Heart left ventricle (tissue), 16 donors: ENCODE measurements at regions not wholly inside any gene's neighbourhood (a gene's known extent, or its start where the extent isn't known, plus 50 kb on each side); places are given as distances from the start of the nearest gene placed in this dataset.

ENCODE experiments used
- ATAC-seq, 4 donors: fragments of 200-7000 bp; cut with Tn5 transposase; one replicate each; pipeline ENCODE4 v1.9.1; 2020 to 2022; ENCODE audit warnings: moderate library complexity in 4 of 4, mild to moderate bottlenecking in 3 of 4, moderate number of reproducible peaks in 1 of 4
- DNase-seq, 5 donors: peaks; one replicate each; pipeline ENCODE4 v3.0.0-alpha.2; 2020
- H3K27ac ChIP-seq, 12 donors: fragments of 200-600 bp; sonication (generic) in 4 of 12; one replicate each; pipeline versions ENCODE4 v1.5.0 to v1.8.0; 2016 to 2022; ENCODE audit warnings: mild to moderate bottlenecking in 2 of 12
- H3K27me3 ChIP-seq, 9 donors: fragments of 200-600 bp; sonication (generic) in 2 of 9; one replicate each; pipeline versions ENCODE4 v1.5.1 to v1.8.0; 2016 to 2022; ENCODE audit warnings: mild to moderate bottlenecking in 3 of 9
- H3K36me3 ChIP-seq, 9 donors: fragments of 200-600 bp; sonication (generic) in 2 of 9; one replicate each; pipeline versions ENCODE4 v1.5.0 to v1.8.0; 2018 to 2022; ENCODE audit warnings: mild to moderate bottlenecking in 2 of 9
- H3K4me1 ChIP-seq, 12 donors: fragments of 200-600 bp; sonication (generic) in 4 of 12; one replicate each; pipeline versions ENCODE4 v1.5.0 to v1.8.0; 2016 to 2022; ENCODE audit warnings: mild to moderate bottlenecking in 3 of 12
- H3K4me3 ChIP-seq, 12 donors: fragments of 200-600 bp; sonication (generic) in 4 of 12; one replicate each; pipeline versions ENCODE4 v1.5.0 to v1.8.0; 2017 to 2022; ENCODE audit warnings: mild to moderate bottlenecking in 9 of 12, moderate library complexity in 4 of 12
- H3K9me3 ChIP-seq, 12 donors: fragments of 200-600 bp; sonication (generic) in 4 of 12; one replicate each; pipeline versions ENCODE4 v1.5.0 to v1.8.0; 2016 to 2022; ENCODE audit warnings: mild to moderate bottlenecking in 1 of 12
- CTCF ChIP-seq, 12 donors: fragments of 200-600 bp; sonication (generic) in 4 of 12; IDR thresholded peaks; one replicate each; pipeline versions ENCODE4 v1.5.0 to v1.8.0; 2018 to 2022; ENCODE audit warnings: antibody characterized with exemption in 12 of 12, mild to moderate bottlenecking in 5 of 12
- POLR2A ChIP-seq, 2 donors: fragments of 450-650 bp; IDR thresholded peaks; one replicate each; pipeline ENCODE4 v1.6.1; 2017; ENCODE audit warnings: antibody characterized with exemption in 2 of 2, mild to moderate bottlenecking in 2 of 2, moderate library complexity in 2 of 2
- WGBS, 4 donors: extraction: QIAGEN DNeasy Blood & Tissue Kit in 2 of 4; methylation state at CpG; one replicate each; pipeline versions ENCODE4 v1.1.5 to v1.1.7; 2013 to 2018; 5-methylcytosine and 5-hydroxymethylcytosine counted together
- intact Hi-C, 10 donors: fragments of 100-400 bp; cut with DNase I; formaldehyde crosslinking; loops; one replicate each; pipeline versions ENCODE4 v1.11.1 to v1.14.2; 2022
- donor health status: ischemic (EF 13 %, LVEDD 7.1; RV severe dilation, severe dysfunction).
- donor health status: healthy with polysubstance abuse.
- donor health status: DM: no; HTN: yes; CAD: no.
- donor health status: DM: no; HTN: no; CAD: no.
- donor health status: ischemic (EF 25% LVEDD 6.9; RV normal size, moderate dysfunction).
- donor health status: ischemic (EF 25% LVEDD 5.7; RV mildly dilated, moderate dysfunction).
- donor health status: healthy.
- donor health status: DM: yes; HTN: yes; CAD: no.
- donor health status: ischemic (EF 35%, LVEDD 5.7; RV mildly dilated, moderate dysfunction).
- donor health status: nonischemic (EF 11% LVEDD 7.7; RV severe dilation, severe dysfunction).
- donor health status: DM: yes; HTN: yes; CAD: no.
- donor health status: PGD.
- donor health status: ischemic (EF 29% LVEDD 5.4; RV normal size, mild dysfunction).
- donor health status: nonischemic (EF 23%, LVEDD 6.1; RV moderate dilation, normal function).

GRCh38 chr5:163383754-163384153, 53.6 kb upstream of the CCNG1 start:
- TF ChIP-seq CTCF (IDR thresholded peaks at IDR 0.05) (no peak), POLR2A (IDR thresholded peaks at IDR 0.05) (no peak)
- no peaks in the 10 kb centered on the region for H3K27me3 ChIP-seq
- ATAC-seq (no peak), DNase-seq (no peak)
- no peak overlapping the region for H3K4me3 ChIP-seq
- WGBS, 4 donors, result 81 to 92% (median 87%) methylated on average over 3 of the region's 3 CpGs
- H3K9me3 ChIP-seq, result no peaks in the 10 kb centered on the region
- intact Hi-C loops, result no loop called here
- no peaks in the 10 kb centered on the region for H3K36me3 ChIP-seq
- H3K4me1 ChIP-seq, result peaks cover 0 to 8% (median 0%) of the 10 kb centered on the region in 12 donors
- H3K27ac ChIP-seq, result no peak overlapping the region

GRCh38 chr5:163384669-163385068, 52.7 kb upstream of the CCNG1 start:
- H3K27me3 ChIP-seq, result no peaks in the 10 kb centered on the region
- TF ChIP-seq POLR2A (IDR thresholded peaks at IDR 0.05) (no peak), CTCF (IDR thresholded peaks at IDR 0.05) (no peak)
- no peak for ATAC-seq
- H3K4me1 ChIP-seq, result peaks cover 0 to 8% (median 0%) of the 10 kb centered on the region in 12 donors
- no peak overlapping the region for H3K27ac ChIP-seq
- H3K9me3 ChIP-seq, result peaks cover 0 to 7% (median 0%) of the 10 kb centered on the region in 12 donors
- 65 to 74% (median 68%) methylated on average over 4 of the region's 4 CpGs for WGBS, 4 donors
- DNase-seq, result no peak
- H3K4me3 ChIP-seq, result no peak overlapping the region
- intact Hi-C loops, result no loop called here
- H3K36me3 ChIP-seq, result no peaks in the 10 kb centered on the region

GRCh38 chr5:163385271-163385670, 52.1 kb upstream of the CCNG1 start:
- H3K27me3 ChIP-seq, result no peaks in the 10 kb centered on the region
- DNase-seq (no peak), ATAC-seq (peak in 2 of 4 donors; percentile 42 to 52)
- peaks cover 0 to 8% (median 0%) of the 10 kb centered on the region in 12 donors for H3K4me1 ChIP-seq
- H3K36me3 ChIP-seq, result no peaks in the 10 kb centered on the region
- intact Hi-C loops, result no loop called here
- 47 to 65% (median 50%) methylated on average over 5 of the region's 5 CpGs for WGBS, 4 donors
- no peak overlapping the region for H3K4me3 ChIP-seq
- TF ChIP-seq POLR2A (IDR thresholded peaks at IDR 0.05), result no peak
- TF ChIP-seq CTCF (IDR thresholded peaks at IDR 0.05), result no peak
- no peak overlapping the region for H3K27ac ChIP-seq
- peaks cover 0 to 13% (median 0%) of the 10 kb centered on the region in 12 donors for H3K9me3 ChIP-seq

GRCh38 chr5:163385824-163386223, 51.6 kb upstream of the CCNG1 start:
- TF ChIP-seq POLR2A (IDR thresholded peaks at IDR 0.05), result no peak
- no peak for TF ChIP-seq CTCF (IDR thresholded peaks at IDR 0.05)
- 35 to 70% (median 63%) methylated on average over 1 of the region's 1 CpG for WGBS, 4 donors
- Histone ChIP-seq H3K27ac (no peak overlapping the region), H3K9me3 (peaks cover 0 to 17% (median 0%) of the 10 kb centered on the region in 12 donors), H3K27me3 (no peaks in the 10 kb centered on the region), H3K4me1 (peaks cover 0 to 8% (median 0%) of the 10 kb centered on the region in 12 donors), H3K4me3 (no peak overlapping the region), H3K36me3 (no peaks in the 10 kb centered on the region)
- ATAC-seq, result no peak
- no peak for DNase-seq
- intact Hi-C loops, result no loop called here
